A673 (cell line): ENCODE measurements at regions not wholly inside any gene's neighbourhood (a gene's known extent, or its start where the extent isn't known, plus 50 kb on each side); places are given as distances from the start of the nearest gene placed in this dataset.

Source experiments
- CTCF ChIP-seq: fragments of 300-800, 200-600 bp; sonication (generic); conservative IDR thresholded peaks from 2 replicates; pipeline ENCODE4 v1.5.1; 2017; ENCODE audit warnings: low read depth, mild to moderate bottlenecking, antibody characterized with exemption, low read length, moderate library complexity, mixed read lengths
- EZH2 ChIP-seq: fragments of 200-600 bp; sonication (generic); IDR thresholded peaks from 2 replicates; pipeline ENCODE4 v1.6.1; 2017; ENCODE audit warnings: borderline replicate concordance, low read depth, mild to moderate bottlenecking, mixed read lengths, antibody characterized with exemption, low read length; ENCODE audit not compliant: poor library complexity, severe bottlenecking

- no peak for TF ChIP-seq CTCF
- TF ChIP-seq EZH2, result no peak
Observed at GRCh38 chr12:89023936-89024335, 328.4 kb downstream of the DUSP6 start.
